Epithelial cell of esophagus (primary cell): ENCODE measurements at regions not wholly inside any gene's neighbourhood (a gene's known extent, or its start where the extent isn't known, plus 50 kb on each side); places are given as distances from the start of the nearest gene placed in this dataset.

Experiments used
- DNase-seq: peaks from one replicate; pipeline ENCODE4 v3.0.0; 2010; ENCODE audit warnings: low read depth
- H3K4me3 ChIP-seq: 2 replicates; pipeline ENCODE4 v1.5.1; 2011; ENCODE audit warnings: mild to moderate bottlenecking, low read length, control low read depth
- CTCF ChIP-seq: IDR thresholded peaks from 2 replicates; pipeline ENCODE4 v1.5.1; 2011; ENCODE audit warnings: low read depth, mild to moderate bottlenecking, low read length, control low read depth, inconsistent platforms; ENCODE audit not compliant: insufficient read depth; ENCODE audit errors: missing control alignments

- peak; percentile 28 for DNase-seq
- TF ChIP-seq CTCF: no peak
- H3K4me3 ChIP-seq: no peak overlapping the region
Measured at GRCh38 chrX:139091878-139092277, 380.4 kb upstream of the FGF13 start.

GRCh38 chrX:139091066-139091465 lies 379.5 kb upstream of the FGF13 start:
- no peak overlapping the region for H3K4me3 ChIP-seq
- no peak for DNase-seq
- TF ChIP-seq CTCF: no peak

- TF ChIP-seq CTCF: no peak
- no peak overlapping the region for H3K4me3 ChIP-seq
- DNase-seq: no peak
Measured at GRCh38 chrX:139086246-139086645, 374.7 kb upstream of the FGF13 start.

GRCh38 chrX:139085404-139085803 lies 373.9 kb upstream of the FGF13 start:
- no peak for TF ChIP-seq CTCF
- H3K4me3 ChIP-seq: no peak overlapping the region
- no peak for DNase-seq

- H3K4me3 ChIP-seq: no peak overlapping the region
- DNase-seq: no peak
- no peak for TF ChIP-seq CTCF
Measured at GRCh38 chrX:139083191-139083590, 371.7 kb upstream of the FGF13 start.

- no peak for TF ChIP-seq CTCF
- no peak overlapping the region for H3K4me3 ChIP-seq
Measured at GRCh38 chrX:139081965-139082364, 370.4 kb upstream of the FGF13 start.

GRCh38 chrX:139079789-139080188 lies 368.3 kb upstream of the FGF13 start:
- TF ChIP-seq CTCF: no peak
- DNase-seq: no peak
- no peak overlapping the region for H3K4me3 ChIP-seq

More at GRCh38 chrX:139081965-139082364, 370.4 kb upstream of the FGF13 start:
- DNase-seq: no peak
